ENCODE measurements at regions not wholly inside any gene's neighbourhood (a gene's known extent, or its start where the extent isn't known, plus 50 kb on each side); places are given as distances from the start of the nearest gene placed in this dataset.
"Not testable (repeated sequence)": the region's sequence is repeated elsewhere in the genome, so short reads cannot be mapped to it uniquely, and the experiment has no call there.

- intact Hi-C loops (cut with DNase I, micrococcal nuclease): no loop called here
- ATAC-seq: no peak
- no peak for DNase-seq
Measured at GRCh38 chr10:36448760-36449691, 676.4 kb upstream of the ANKRD30A start.

GRCh38 chr10:36446881-36447280 is 678.5 kb upstream of the ANKRD30A start:
- intact Hi-C loops (cut with DNase I, micrococcal nuclease): no loop called here
- DNase-seq (no peak), ATAC-seq (no peak)

- DNase-seq: no peak
- no peak for ATAC-seq
- intact Hi-C loops (cut with DNase I, micrococcal nuclease): no loop called here
Measured at GRCh38 chr10:36443233-36443632, 682.2 kb upstream of the ANKRD30A start.

GRCh38 chr10:36441557-36441956 is 683.8 kb upstream of the ANKRD30A start:
- DNase-seq (no peak), ATAC-seq (no peak)
- intact Hi-C loops (cut with DNase I, micrococcal nuclease): no loop called here

GRCh38 chr10:36440539-36440938 is 684.9 kb upstream of the ANKRD30A start:
- no peak for ATAC-seq
- DNase-seq: no peak
- intact Hi-C loops (cut with DNase I, micrococcal nuclease): no loop called here

DNA sequence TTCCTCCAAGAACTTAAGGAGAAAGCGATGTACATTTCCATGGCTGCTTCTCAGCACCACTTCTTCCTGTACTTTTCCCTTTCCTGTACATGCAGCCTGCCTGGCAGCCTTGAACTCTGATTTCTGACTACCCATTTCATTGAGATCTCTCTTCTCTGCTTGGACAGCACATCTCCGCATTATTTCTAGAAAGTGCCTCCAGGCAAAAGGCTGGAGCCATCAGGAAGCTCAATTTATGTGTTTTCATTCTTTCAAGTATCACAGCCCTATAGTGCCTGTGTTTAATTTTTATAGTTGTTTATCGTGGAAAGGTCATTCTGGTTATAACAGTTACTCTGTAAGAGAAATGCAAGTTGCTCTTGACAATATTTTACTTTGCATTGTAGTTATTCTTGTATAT is 688.0 kb upstream of the ANKRD30A start:
- DNase-seq (no peak), ATAC-seq (no peak)
- intact Hi-C loops (cut with DNase I, micrococcal nuclease): no loop called here

GRCh38 chr10:36428507-36428906 is 696.9 kb upstream of the ANKRD30A start:
- ATAC-seq (no peak), DNase-seq (no peak)
- intact Hi-C loops (cut with DNase I, micrococcal nuclease): no loop called here

GRCh38 chr10:36425131-36425797 is 700.1 kb upstream of the ANKRD30A start:
- ATAC-seq (no peak), DNase-seq (no peak)
- intact Hi-C loops (cut with DNase I, micrococcal nuclease): no loop called here

DNA sequence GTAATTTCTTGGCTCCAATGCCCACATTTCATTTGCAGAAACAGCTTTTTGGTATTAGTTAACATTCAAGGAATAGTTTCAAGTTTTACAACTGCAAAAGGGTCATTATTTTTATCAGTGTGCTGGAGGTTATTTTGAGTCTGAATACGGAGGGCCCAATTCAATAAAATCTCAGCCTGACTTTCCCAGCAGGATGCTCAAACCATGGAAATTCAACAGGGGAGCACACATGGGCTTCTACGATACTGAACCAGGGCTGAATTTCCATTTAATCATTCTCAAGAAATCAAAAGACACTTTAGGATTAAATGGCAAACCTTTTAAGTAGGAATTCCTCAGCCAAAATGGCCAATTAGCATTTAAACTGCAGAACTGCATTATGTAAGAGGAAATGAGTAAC is 700.9 kb upstream of the ANKRD30A start:
- intact Hi-C loops (cut with DNase I, micrococcal nuclease): no loop called here
- DNase-seq (no peak), ATAC-seq (no peak)

- intact Hi-C loops (cut with DNase I, micrococcal nuclease): no loop called here
- ATAC-seq (no peak), DNase-seq (no peak)
Measured at GRCh38 chr10:36423821-36424248, 701.6 kb upstream of the ANKRD30A start.

DNA sequence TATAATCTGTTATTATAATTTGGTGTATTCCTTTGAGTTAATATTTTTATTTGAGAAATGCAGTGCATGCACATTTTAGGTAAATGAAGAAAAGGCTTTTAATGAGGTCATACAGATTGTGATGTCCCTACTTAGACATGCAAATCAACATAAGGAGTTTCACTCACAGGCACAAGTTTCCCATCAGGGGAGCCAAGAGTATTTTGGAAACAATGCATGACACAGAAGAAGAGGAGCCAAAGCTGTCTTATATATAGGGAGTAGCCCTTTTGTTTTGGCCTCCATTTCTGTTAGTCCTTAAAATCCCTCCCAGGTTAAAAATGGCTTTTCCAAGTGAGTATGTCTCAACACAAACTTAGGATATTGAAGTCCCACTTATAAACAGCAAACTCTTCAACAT is 703.4 kb upstream of the ANKRD30A start:
- ATAC-seq (no peak), DNase-seq (no peak)
- intact Hi-C loops (cut with DNase I, micrococcal nuclease): no loop called here

DNA sequence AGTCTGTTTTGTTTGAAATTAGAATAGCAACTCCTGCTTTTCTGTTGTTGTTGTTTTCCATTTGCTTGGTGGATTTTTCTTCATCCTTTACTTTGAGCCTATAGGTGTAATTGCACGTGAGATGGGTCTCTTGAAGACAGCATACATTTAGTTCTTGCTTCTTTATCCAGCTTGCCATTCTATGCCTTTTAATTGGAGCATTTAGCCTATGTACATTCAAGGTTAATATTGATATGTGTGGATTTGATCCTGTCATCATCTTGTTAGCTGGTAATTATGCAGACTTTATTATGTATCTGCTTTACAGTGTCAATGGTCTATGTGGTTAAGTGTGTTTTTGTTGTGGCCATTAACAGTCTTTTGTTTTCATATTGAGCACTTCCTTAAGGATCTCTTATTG is 708.9 kb upstream of the ANKRD30A start:
- intact Hi-C loops (cut with DNase I, micrococcal nuclease): no loop called here
- no peak for DNase-seq
- no peak for ATAC-seq

DNA sequence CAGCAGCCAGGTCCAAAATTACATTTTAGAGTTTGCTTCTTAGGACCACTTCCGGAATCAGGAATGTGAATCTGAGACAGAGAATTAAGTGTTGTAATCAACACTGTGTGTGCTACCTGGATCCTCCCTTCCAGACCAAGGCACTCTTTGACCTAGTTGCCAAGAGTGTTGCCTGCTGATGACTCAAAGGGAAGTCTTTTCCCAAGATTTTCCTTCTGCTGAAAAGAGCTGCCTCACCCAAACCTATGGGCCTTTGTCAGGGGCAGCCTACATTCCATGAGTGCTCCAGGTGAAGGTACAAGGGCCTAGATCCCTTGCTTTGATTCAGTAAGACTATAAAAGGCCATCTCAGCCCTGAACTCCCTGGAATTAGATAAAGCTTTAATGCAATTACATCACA is 712.5 kb upstream of the ANKRD30A start:
- DNase-seq (no peak), ATAC-seq (no peak)
- intact Hi-C loops (cut with DNase I, micrococcal nuclease): no loop called here

DNA sequence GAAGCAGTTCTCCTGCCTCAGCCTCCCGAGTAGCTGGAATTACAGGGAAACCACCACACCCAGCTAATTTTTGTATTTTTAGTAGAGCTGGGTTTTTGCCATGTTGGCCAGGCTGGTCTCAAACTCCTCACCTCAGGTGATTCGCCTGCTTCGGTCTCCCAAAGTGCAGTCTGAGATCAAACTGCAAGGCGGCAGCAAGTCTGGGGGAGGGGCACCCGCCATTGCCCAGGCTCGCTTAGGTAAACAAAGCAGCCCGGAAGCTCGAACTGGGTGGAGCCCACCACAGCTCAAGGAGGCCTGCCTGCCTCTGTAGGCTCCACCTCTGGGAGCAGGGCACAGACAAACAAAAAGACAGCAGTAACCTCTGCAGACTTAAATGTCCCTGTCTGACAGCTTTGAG is 725.2 kb upstream of the ANKRD30A start:
- intact Hi-C loops (cut with DNase I, micrococcal nuclease); DNase-seq; ATAC-seq: not testable (repeated sequence)

GRCh38 chr10:36393801-36394200 is 731.6 kb upstream of the ANKRD30A start:
- intact Hi-C loops (cut with DNase I, micrococcal nuclease): no loop called here
- no peak for DNase-seq
- ATAC-seq: no peak

GRCh38 chr10:36391405-36391804 is 734.0 kb upstream of the ANKRD30A start:
- no peak for DNase-seq
- intact Hi-C loops (cut with DNase I, micrococcal nuclease): no loop called here
- ATAC-seq: no peak

- no peak for DNase-seq
- intact Hi-C loops (cut with DNase I, micrococcal nuclease): no loop called here
- no peak for ATAC-seq
Measured at GRCh38 chr10:36390221-36390620, 735.2 kb upstream of the ANKRD30A start.

DNA sequence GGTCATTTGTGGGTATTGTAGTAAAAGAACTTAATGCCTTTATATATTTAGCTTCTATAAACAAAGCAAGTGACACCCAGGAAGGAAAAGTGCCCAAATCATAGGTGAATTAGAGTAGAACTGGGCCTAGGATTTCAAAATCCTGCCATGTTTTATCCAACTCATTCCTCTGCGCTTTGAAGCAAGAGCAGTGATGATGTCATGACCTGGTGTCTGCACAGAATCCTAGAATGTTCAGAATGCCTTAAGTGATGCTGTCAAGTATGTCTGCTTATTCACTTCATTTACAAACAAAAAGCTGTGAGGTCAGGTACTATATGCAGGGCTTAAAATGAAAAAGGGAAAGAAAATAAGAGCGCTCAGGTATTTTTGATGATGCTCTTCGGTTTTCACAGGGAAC is 737.2 kb upstream of the ANKRD30A start:
- ATAC-seq (no peak), DNase-seq (no peak)
- intact Hi-C loops (cut with DNase I, micrococcal nuclease): no loop called here

GRCh38 chr10:36385693-36386092 is 739.7 kb upstream of the ANKRD30A start:
- intact Hi-C loops (cut with DNase I, micrococcal nuclease): no loop called here
- ATAC-seq (no peak), DNase-seq (no peak)

DNA sequence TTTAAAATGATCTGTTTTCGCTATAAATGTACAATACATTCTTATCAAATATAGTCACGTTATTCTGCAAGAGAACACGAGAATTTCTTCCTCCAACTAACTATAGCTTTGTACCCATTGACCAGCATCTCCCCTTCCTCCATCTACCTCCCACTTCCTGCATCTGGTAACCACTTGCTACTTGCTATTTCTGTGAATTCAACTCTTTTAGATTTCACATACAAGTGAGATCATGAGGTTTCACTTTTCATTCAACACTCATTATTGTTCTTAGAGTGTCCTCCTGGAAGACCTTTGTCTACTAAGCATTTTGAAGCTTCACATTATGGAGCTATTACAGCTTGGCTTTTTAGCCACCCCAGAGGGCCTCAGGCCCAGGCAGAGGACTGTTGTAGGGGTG is 741.3 kb upstream of the FZD8 start:
- DNase-seq (no peak), ATAC-seq (no peak)
- intact Hi-C loops (cut with DNase I, micrococcal nuclease): no loop called here
